ENCODE measurements at regions not wholly inside any gene's neighbourhood (a gene's known extent, or its start where the extent isn't known, plus 50 kb on each side); places are given as distances from the start of the nearest gene placed in this dataset.
"Not testable (repeated sequence)": the region's sequence is repeated elsewhere in the genome, so short reads cannot be mapped to it uniquely, and the experiment has no call there.

- not testable (repeated sequence) for TF ChIP-seq CTCF, POLR2AphosphoS5, POLR2A (IDR thresholded peaks at IDR 0.05)
Measured at GRCh38 chr1:145168220-145168848, 72.6 kb downstream of the FAM72D start.

Measured in breast epithelium (tissue), 3 donors.